ENCODE measurements at regions not wholly inside any gene's neighbourhood (a gene's known extent, or its start where the extent isn't known, plus 50 kb on each side); places are given as distances from the start of the nearest gene placed in this dataset.

- H3K27me3 Mint-ChIP-seq (ENCODE audit: low read depth) = peaks cover 100% of the 10 kb centered on the region
- no peak overlapping the region for H3K9ac ChIP-seq (ENCODE audit: extremely low read depth, insufficient read length, low read length)
- H3K23me2 ChIP-seq (ENCODE audit: insufficient read length, low read depth, low read length, poor library complexity, severe bottlenecking) = no peaks in the 10 kb centered on the region
- no CpG with 5 or more reads among the region's 13 CpGs for WGBS (ENCODE audit: extremely low coverage, insufficient read length, low lambda C conversion rate)
- H2AFZ ChIP-seq (ENCODE audit: low read length) = no peak overlapping the region
- no peak overlapping the region for H3K18ac ChIP-seq (ENCODE audit: insufficient read length, low read depth, low read length)
- H3K27ac ChIP-seq (ENCODE audit: insufficient read length, low read depth, low read length) = no peak overlapping the region
- H3K4me2 ChIP-seq (ENCODE audit: insufficient read depth, insufficient read length, low read length) = no peak overlapping the region
- H3K14ac ChIP-seq (ENCODE audit: insufficient read depth, low read length) = no peak overlapping the region
- no peak overlapping the region for H3K4me3 Mint-ChIP-seq
- H3K4ac ChIP-seq (ENCODE audit: low read depth, low read length) = no peak overlapping the region
- H4K8ac ChIP-seq (replicated peaks; ENCODE audit: insufficient read length, low read depth, low read length) = no peak overlapping the region
- H3K9me3 Mint-ChIP-seq = peaks cover 0 to 14% of the 10 kb centered on the region in 2 experiments; a peak in 2 of 5 replicates
- H2BK5ac ChIP-seq (ENCODE audit: insufficient read length, low read length) = no peak overlapping the region
- H2BK15ac ChIP-seq (ENCODE audit: low read depth, low read length) = no peak overlapping the region
- H3K36me3 Mint-ChIP-seq (ENCODE audit: insufficient read depth in 1 of 3, low read depth in 3 of 3) = no peaks in the 10 kb centered on the region
- H3K4me1 Mint-ChIP-seq = peaks cover 13 to 20% of the 10 kb centered on the region in 2 experiments
- no peak overlapping the region for H4K91ac ChIP-seq (ENCODE audit: insufficient read length, low read depth, low read length)
- H3T11ph ChIP-seq (ENCODE audit: low read length) = no peak overlapping the region
- no peak overlapping the region for H3K23ac ChIP-seq (ENCODE audit: insufficient read length, low read depth, low read length)
- no peak overlapping the region for H2BK20ac ChIP-seq (ENCODE audit: low read depth, low read length, poor library complexity, severe bottlenecking)
- H3K4me1 ChIP-seq (ENCODE audit: insufficient read depth, low read length) = no peaks in the 10 kb centered on the region
- no peaks in the 10 kb centered on the region for H3K9me3 ChIP-seq (ENCODE audit: control insufficient read depth, low read depth, low read length)
- H4K5ac ChIP-seq (ENCODE audit: insufficient read length, low read depth, low read length) = no peak overlapping the region
- H4K20me1 ChIP-seq (ENCODE audit: control insufficient read depth, insufficient read depth, insufficient read length) = no peaks in the 10 kb centered on the region
- no peak for TF ChIP-seq CTCF (conservative IDR thresholded peaks at IDR 0.05)
- peak; percentile 16 for DNase-seq
- H3K27ac Mint-ChIP-seq = no peak overlapping the region
- H3K56ac ChIP-seq (ENCODE audit: insufficient read length, low read depth, low read length) = no peak overlapping the region
- no peaks in the 10 kb centered on the region for H3K79me1 ChIP-seq (ENCODE audit: insufficient read depth, low read depth, low read length, poor library complexity, severe bottlenecking)
- no peak overlapping the region for H2BK12ac ChIP-seq (ENCODE audit: insufficient read length, low read depth, low read length)
- no peak overlapping the region for H2BK120ac ChIP-seq (ENCODE audit: low read depth, low read length, poor library complexity, severe bottlenecking)
- H3K79me2 ChIP-seq (ENCODE audit: insufficient read depth, low read length) = no peaks in the 10 kb centered on the region
- no peak overlapping the region for H2AK5ac ChIP-seq (ENCODE audit: insufficient read length, low read length)
- H3K27me3 ChIP-seq (ENCODE audit: insufficient read depth, low read length) = peaks cover 51% of the 10 kb centered on the region
These were observed 80.8 kb downstream of the CAMK2N1 start for GRCh38 chr1:20405051-20405754.

Data from H9 (cell line).